ENCODE measurements at regions not wholly inside any gene's neighbourhood (a gene's known extent, or its start where the extent isn't known, plus 50 kb on each side); places are given as distances from the start of the nearest gene placed in this dataset.
A peak's percentile ranks its signal among the peaks of the same experiment; 100 is the strongest.
"Not testable (repeated sequence)": the region's sequence is repeated elsewhere in the genome, so short reads cannot be mapped to it uniquely, and the experiment has no call there.

GRCh38 chr13:59425211-59425741, 738.5 kb downstream of the DIAPH3 start:
- Mint-ChIP-seq H3K27ac (no peak overlapping the region), H3K36me3 (no peaks in the 10 kb centered on the region), H3K27me3 (no peaks in the 10 kb centered on the region), H3K4me1 (no peaks in the 10 kb centered on the region), H3K9me3 (peaks cover 0 to 4% (median 1%) of the 10 kb centered on the region in 8 donors), H3K4me3 (peak overlapping the region in 1 of 8 donors; percentile 2)
- Histone ChIP-seq H3K4me3 (ENCODE audit: low read length in 2 of 2) (no peak overlapping the region), H3K36me3 (ENCODE audit: insufficient read depth, low read length) (no peaks in the 10 kb centered on the region), H3K9me3 (ENCODE audit: control insufficient read depth in 1 of 2, low read length in 2 of 2) (no peaks in the 10 kb centered on the region), H3K27ac (ENCODE audit: low read depth, low read length) (no peak overlapping the region), H3K4me1 (ENCODE audit: insufficient read depth, low read length) (no peaks in the 10 kb centered on the region), H3K27me3 (ENCODE audit: insufficient read depth, low read length) (no peaks in the 10 kb centered on the region)
- ChIA-PET CTCF (ENCODE audit: partially characterized antibody) (no interaction called here), POLR2A (ENCODE audit: partially characterized antibody) (no interaction called here)
- intact Hi-C loops (cut with micrococcal nuclease) = no loop called here
- DNase-seq = no peak

DNA sequence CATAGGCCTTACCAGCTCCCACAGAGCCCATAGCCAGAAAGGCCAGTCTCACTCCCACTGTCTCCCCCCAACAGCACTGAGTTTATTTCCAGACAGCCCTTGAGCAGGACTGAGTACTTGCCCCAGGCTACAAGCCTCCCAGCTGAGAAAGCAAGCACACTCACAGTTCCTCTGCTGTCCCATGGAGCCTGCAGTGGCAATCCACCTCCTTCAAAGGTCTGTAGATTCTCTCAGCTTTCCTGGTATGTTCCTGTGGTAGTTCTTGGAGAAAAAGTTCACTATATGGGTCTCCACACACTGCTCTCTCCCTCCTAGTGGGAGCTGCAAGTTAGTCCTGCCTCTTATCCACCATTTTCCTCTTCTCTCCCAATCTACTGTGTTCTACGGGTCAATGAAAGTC, 728.7 kb downstream of the DIAPH3 start:
- H3K4me1 Mint-ChIP-seq = peaks cover 0 to 1% (median 0%) of the 10 kb centered on the region in 4 donors
- no peaks in the 10 kb centered on the region for H3K36me3 ChIP-seq (ENCODE audit: insufficient read depth, low read length)
- peaks cover 0 to 5% of the 10 kb centered on the region in 2 donors for H3K36me3 Mint-ChIP-seq
- H3K4me3 ChIP-seq (ENCODE audit: low read length in 2 of 2) = no peak overlapping the region
- H3K27ac ChIP-seq (ENCODE audit: low read depth, low read length) = no peak overlapping the region
- ChIA-PET CTCF (ENCODE audit: partially characterized antibody) (no interaction called here), POLR2A (ENCODE audit: partially characterized antibody) (no interaction called here)
- H3K27me3 ChIP-seq (ENCODE audit: insufficient read depth, low read length) = no peaks in the 10 kb centered on the region
- DNase-seq = no peak
- intact Hi-C loops (cut with micrococcal nuclease) = no loop called here
- H3K9me3 Mint-ChIP-seq = peaks cover 4 to 44% (median 32%) of the 10 kb centered on the region in 8 donors
- H3K27ac Mint-ChIP-seq = no peak overlapping the region
- no peaks in the 10 kb centered on the region for H3K4me1 ChIP-seq (ENCODE audit: insufficient read depth, low read length)
- H3K4me3 Mint-ChIP-seq = no peak overlapping the region
- H3K9me3 ChIP-seq (ENCODE audit: control insufficient read depth in 1 of 2, low read length in 2 of 2) = no peaks in the 10 kb centered on the region
- H3K27me3 Mint-ChIP-seq = peaks cover 1 to 2% of the 10 kb centered on the region in 2 donors

- H3K36me3 ChIP-seq (ENCODE audit: insufficient read depth, low read length) = no peaks in the 10 kb centered on the region
Measured at GRCh38 chr13:59437544-59438301, 726.0 kb downstream of the DIAPH3 start.

GRCh38 chr13:59439776-59440428, 723.8 kb downstream of the DIAPH3 start:
- no peak for DNase-seq
- peaks cover 5 to 8% (median 6%) of the 10 kb centered on the region in 4 donors for H3K4me1 Mint-ChIP-seq
- CTCF ChIA-PET (ENCODE audit: partially characterized antibody) = interaction anchor here (1.5 kb wide), 1 partner anchor 19 kb away, joined by 5 read pairs; no protein-coding TSS in a partner anchor

More at GRCh38 chr13:59437544-59438301, 726.0 kb downstream of the DIAPH3 start:
- H3K27ac ChIP-seq (ENCODE audit: low read depth, low read length) = no peak overlapping the region
- H3K4me3 ChIP-seq (ENCODE audit: low read length in 2 of 2) = no peak overlapping the region
- intact Hi-C loops (cut with micrococcal nuclease) = no loop called here
- H3K9me3 ChIP-seq (ENCODE audit: control insufficient read depth in 1 of 2, low read length in 2 of 2) = no peaks in the 10 kb centered on the region
- CTCF ChIA-PET (ENCODE audit: partially characterized antibody) = no interaction called here
- H3K4me1 ChIP-seq (ENCODE audit: insufficient read depth, low read length) = no peaks in the 10 kb centered on the region
- Mint-ChIP-seq H3K27ac (no peak overlapping the region), H3K4me3 (no peak overlapping the region), H3K36me3 (peaks cover 0 to 5% of the 10 kb centered on the region in 2 donors), H3K9me3 (peaks cover 4 to 33% (median 26%) of the 10 kb centered on the region in 8 donors), H3K4me1 (peaks cover 5 to 8% (median 6%) of the 10 kb centered on the region in 4 donors), H3K27me3 (peaks cover 10 to 11% of the 10 kb centered on the region in 2 donors)
- no peaks in the 10 kb centered on the region for H3K27me3 ChIP-seq (ENCODE audit: insufficient read depth, low read length)
- POLR2A ChIA-PET (ENCODE audit: partially characterized antibody) = no interaction called here
- DNase-seq = no peak

GRCh38 chr13:59441068-59441467, 722.7 kb downstream of the DIAPH3 start:
- DNase-seq = not testable (repeated sequence)

More at GRCh38 chr13:59439776-59440428, 723.8 kb downstream of the DIAPH3 start:
- no peaks in the 10 kb centered on the region for H3K9me3 ChIP-seq (ENCODE audit: control insufficient read depth in 1 of 2, low read length in 2 of 2)
- Mint-ChIP-seq H3K36me3 (peaks cover 0 to 5% of the 10 kb centered on the region in 2 donors), H3K27ac (no peak overlapping the region), H3K27me3 (peaks cover 19 to 22% of the 10 kb centered on the region in 2 donors), H3K4me3 (no peak overlapping the region), H3K9me3 (peaks cover 0 to 13% (median 9%) of the 10 kb centered on the region in 8 donors)
- H3K4me3 ChIP-seq (ENCODE audit: low read length in 2 of 2) = no peak overlapping the region
- POLR2A ChIA-PET (ENCODE audit: partially characterized antibody) = no interaction called here
- H3K27ac ChIP-seq (ENCODE audit: low read depth, low read length) = no peak overlapping the region
- intact Hi-C loops (cut with micrococcal nuclease) = no loop called here
- H3K4me1 ChIP-seq (ENCODE audit: insufficient read depth, low read length) = no peaks in the 10 kb centered on the region
- no peaks in the 10 kb centered on the region for H3K36me3 ChIP-seq (ENCODE audit: insufficient read depth, low read length)
- H3K27me3 ChIP-seq (ENCODE audit: insufficient read depth, low read length) = no peaks in the 10 kb centered on the region

DNA sequence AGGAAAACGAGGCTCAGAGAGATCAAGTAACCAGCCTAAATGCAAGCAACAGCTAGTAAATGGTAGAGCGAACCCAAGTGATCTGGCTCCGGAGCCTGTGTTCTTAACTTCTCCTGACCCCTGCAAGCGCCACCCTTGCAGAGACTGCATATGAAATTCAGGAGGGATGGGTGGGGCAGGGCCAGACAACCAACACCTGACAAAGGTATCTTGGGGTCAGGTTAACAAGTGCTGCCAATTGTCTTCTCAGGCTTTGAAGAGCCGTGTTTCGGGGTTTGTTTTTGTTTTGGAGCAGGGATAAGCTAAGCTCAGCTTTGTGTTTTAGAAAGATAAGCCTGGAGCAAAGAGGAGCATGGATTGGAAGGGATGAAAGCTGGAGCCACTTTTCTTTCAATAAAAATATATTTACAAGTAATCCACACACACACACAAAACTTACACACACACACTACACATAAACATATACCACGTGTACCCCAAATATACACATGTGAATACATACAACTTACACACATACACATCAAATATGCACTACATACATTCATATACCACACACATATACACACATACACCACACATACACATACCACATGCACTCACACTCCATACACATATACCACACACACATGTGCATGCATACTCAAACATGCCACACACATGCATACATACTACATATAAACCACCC, 722.0 kb downstream of the DIAPH3 start:
- Histone ChIP-seq H3K27ac (ENCODE audit: low read depth, low read length) (no peak overlapping the region), H3K9me3 (ENCODE audit: control insufficient read depth in 1 of 2, low read length in 2 of 2) (no peaks in the 10 kb centered on the region), H3K4me1 (ENCODE audit: insufficient read depth, low read length) (no peaks in the 10 kb centered on the region), H3K27me3 (ENCODE audit: insufficient read depth, low read length) (no peaks in the 10 kb centered on the region), H3K36me3 (ENCODE audit: insufficient read depth, low read length) (no peaks in the 10 kb centered on the region), H3K4me3 (ENCODE audit: low read length in 2 of 2) (no peak overlapping the region)
- peaks cover 0 to 3% (median under 1%) of the 10 kb centered on the region in 8 donors for H3K9me3 Mint-ChIP-seq
- peaks cover 19 to 21% of the 10 kb centered on the region in 2 donors for H3K27me3 Mint-ChIP-seq
- H3K4me3 Mint-ChIP-seq = peak overlapping the region in 3 of 8 donors; percentile 46 to 67 (median 66)
- no peaks in the 10 kb centered on the region for H3K36me3 Mint-ChIP-seq
- intact Hi-C loops (cut with micrococcal nuclease) = no loop called here
- CTCF ChIA-PET (ENCODE audit: partially characterized antibody) = interaction anchor here (1.5 kb wide), 1 partner anchor 17 kb away, joined by 5 read pairs; no protein-coding TSS in a partner anchor
- POLR2A ChIA-PET (ENCODE audit: partially characterized antibody) = no interaction called here
- no peak overlapping the region for H3K27ac Mint-ChIP-seq
- DNase-seq = no peak
- H3K4me1 Mint-ChIP-seq = peaks cover 5 to 8% (median 6%) of the 10 kb centered on the region in 4 donors

More at GRCh38 chr13:59441068-59441467, 722.7 kb downstream of the DIAPH3 start:
- intact Hi-C loops (cut with micrococcal nuclease); H3K4me1 Mint-ChIP-seq; H3K9me3 Mint-ChIP-seq; H3K27ac ChIP-seq (ENCODE audit: low read depth, low read length); H3K9me3 ChIP-seq (ENCODE audit: control insufficient read depth in 1 of 2, low read length in 2 of 2); H3K4me1 ChIP-seq (ENCODE audit: insufficient read depth, low read length); H3K36me3 ChIP-seq (ENCODE audit: insufficient read depth, low read length); POLR2A ChIA-PET (ENCODE audit: partially characterized antibody); H3K27ac Mint-ChIP-seq; H3K36me3 Mint-ChIP-seq; H3K4me3 ChIP-seq (ENCODE audit: low read length in 2 of 2); H3K27me3 ChIP-seq (ENCODE audit: insufficient read depth, low read length): not testable (repeated sequence)
- H3K27me3 Mint-ChIP-seq = peaks cover 19 to 23% of the 10 kb centered on the region in 2 donors
- CTCF ChIA-PET (ENCODE audit: partially characterized antibody) = interaction anchor here (1.5 kb wide), 1 partner anchor 18 kb away, joined by 5 read pairs; no protein-coding TSS in a partner anchor
- H3K4me3 Mint-ChIP-seq = peak overlapping the region in 6 of 8 donors; percentile 3 to 67 (median 36)

GRCh38 chr13:59442461-59442860, 721.3 kb downstream of the DIAPH3 start:
- no peak overlapping the region for H3K27ac Mint-ChIP-seq
- H3K27me3 Mint-ChIP-seq = peaks cover 17 to 21% of the 10 kb centered on the region in 2 donors
- ChIA-PET POLR2A (ENCODE audit: partially characterized antibody) (no interaction called here), CTCF (ENCODE audit: partially characterized antibody) (no interaction called here)
- Histone ChIP-seq H3K27ac (ENCODE audit: low read depth, low read length) (no peak overlapping the region), H3K4me1 (ENCODE audit: insufficient read depth, low read length) (no peaks in the 10 kb centered on the region), H3K4me3 (ENCODE audit: low read length in 2 of 2) (no peak overlapping the region), H3K36me3 (ENCODE audit: insufficient read depth, low read length) (no peaks in the 10 kb centered on the region), H3K27me3 (ENCODE audit: insufficient read depth, low read length) (no peaks in the 10 kb centered on the region), H3K9me3 (ENCODE audit: control insufficient read depth in 1 of 2, low read length in 2 of 2) (no peaks in the 10 kb centered on the region)
- no peak overlapping the region for H3K4me3 Mint-ChIP-seq
- no peak for DNase-seq
- H3K36me3 Mint-ChIP-seq = no peaks in the 10 kb centered on the region
- H3K4me1 Mint-ChIP-seq = peaks cover 5 to 8% (median 6%) of the 10 kb centered on the region in 4 donors
- peaks cover 0 to 3% (median 0%) of the 10 kb centered on the region in 8 donors for H3K9me3 Mint-ChIP-seq
- intact Hi-C loops (cut with micrococcal nuclease) = no loop called here

All from CD4-positive, alpha-beta memory T cell (primary cell).